ENCODE measurements at regions not wholly inside any gene's neighbourhood (a gene's known extent, or its start where the extent isn't known, plus 50 kb on each side); places are given as distances from the start of the nearest gene placed in this dataset.
"Not testable (repeated sequence)": the region's sequence is repeated elsewhere in the genome, so short reads cannot be mapped to it uniquely, and the experiment has no call there.

- no peak for DNase-seq (ENCODE audit: low read depth in 2 of 2)
These were observed 440.4 kb downstream of the HINT1 start for GRCh38 chr5:130724658-130725057.

- no peak for DNase-seq (ENCODE audit: low read depth in 2 of 2)
These were observed 444.7 kb downstream of the HINT1 start for GRCh38 chr5:130720355-130720754.

- no peak for DNase-seq (ENCODE audit: low read depth in 2 of 2)
These were observed 449.5 kb downstream of the HINT1 start for GRCh38 chr5:130715541-130715940.

- DNase-seq (ENCODE audit: low read depth in 2 of 2), result no peak
These were observed 450.9 kb downstream of the HINT1 start for GRCh38 chr5:130714200-130714599.

- no peak for DNase-seq (ENCODE audit: low read depth in 2 of 2)
These were observed 452.7 kb downstream of the HINT1 start for GRCh38 chr5:130712324-130712723.

- no peak for DNase-seq (ENCODE audit: low read depth in 2 of 2)
These were observed 454.5 kb downstream of the HINT1 start for GRCh38 chr5:130710596-130710995.

- DNase-seq (ENCODE audit: low read depth in 2 of 2), result no peak
These were observed 456.3 kb downstream of the HINT1 start for GRCh38 chr5:130708754-130709153.

- DNase-seq (ENCODE audit: low read depth in 2 of 2), result no peak
These were observed 458.4 kb downstream of the HINT1 start for GRCh38 chr5:130706696-130707095.

- no peak for DNase-seq (ENCODE audit: low read depth in 2 of 2)
These were observed 459.7 kb downstream of the HINT1 start for GRCh38 chr5:130705368-130705767.

GRCh38 chr5:130693509-130693908 lies 471.5 kb downstream of the HINT1 start:
- no peak for DNase-seq (ENCODE audit: low read depth in 2 of 2)

- DNase-seq (ENCODE audit: low read depth in 2 of 2), result no peak
These were observed 472.3 kb downstream of the HINT1 start for GRCh38 chr5:130692770-130693169.

- no peak for DNase-seq (ENCODE audit: low read depth in 2 of 2)
These were observed 475.2 kb downstream of the HINT1 start for GRCh38 chr5:130689831-130690230.

GRCh38 chr5:130687085-130687733 lies 477.8 kb downstream of the HINT1 start:
- no peak for DNase-seq (ENCODE audit: low read depth in 2 of 2)

GRCh38 chr5:130678637-130679036 lies 486.4 kb downstream of the HINT1 start:
- no peak for DNase-seq (ENCODE audit: low read depth in 2 of 2)

GRCh38 chr5:130666462-130666861 lies 498.6 kb downstream of the HINT1 start:
- no peak for DNase-seq (ENCODE audit: low read depth in 2 of 2)

GRCh38 chr5:130652176-130652575 lies 512.9 kb downstream of the HINT1 start:
- DNase-seq (ENCODE audit: low read depth in 2 of 2), result no peak

- no peak for DNase-seq (ENCODE audit: low read depth in 2 of 2)
These were observed 513.6 kb downstream of the HINT1 start for GRCh38 chr5:130651440-130651839.

GRCh38 chr5:130643321-130643720 lies 521.7 kb downstream of the HINT1 start:
- DNase-seq (ENCODE audit: low read depth in 2 of 2), result no peak

GRCh38 chr5:130642461-130642860 lies 522.6 kb downstream of the HINT1 start:
- DNase-seq (ENCODE audit: low read depth in 2 of 2), result no peak

- no peak for DNase-seq (ENCODE audit: low read depth in 2 of 2)
These were observed 537.9 kb downstream of the HINT1 start for GRCh38 chr5:130627145-130627544.

- DNase-seq (ENCODE audit: low read depth in 2 of 2), result no peak
These were observed 540.3 kb downstream of the HINT1 start for GRCh38 chr5:130624805-130625204.

GRCh38 chr5:130616161-130616560 lies 548.9 kb downstream of the HINT1 start:
- no peak for DNase-seq (ENCODE audit: low read depth in 2 of 2)

GRCh38 chr5:130605234-130605633 lies 559.8 kb downstream of the HINT1 start:
- no peak for DNase-seq (ENCODE audit: low read depth in 2 of 2)

GRCh38 chr5:130596647-130597046 lies 568.4 kb downstream of the HINT1 start:
- DNase-seq (ENCODE audit: low read depth in 2 of 2), result not testable (repeated sequence)

Measured in stimulated activated CD8-positive, alpha-beta memory T cell treated with anti-CD3 and anti-CD28 coated beads, Interleukin-15, amount 100 ng/mL, for 4 hours (primary cell).